Activated B cell treated with CpG ODN at 0.5 μM for 24 hours (primary cell): ENCODE measurements at regions not wholly inside any gene's neighbourhood (a gene's known extent, or its start where the extent isn't known, plus 50 kb on each side); places are given as distances from the start of the nearest gene placed in this dataset.

ENCODE experiments used
- ATAC-seq: fragments of 200-7000 bp; cut with Tn5 transposase; one replicate; pipeline ENCODE4 v1.10.0; 2021; ENCODE audit warnings: low read depth, mild to moderate bottlenecking, moderate library complexity
- CTCF ChIA-PET: fragments of 350-600 bp; sonication (Branson Sonifier 250); formaldehyde crosslinking; loops from one replicate; lab custom pipeline; 2021; ENCODE audit warnings: antibody characterized with exemption; lab: Charles Lee
- POLR2A ChIA-PET: fragments of 350-600 bp; sonication (Branson Sonifier 250); formaldehyde crosslinking; loops from one replicate; lab custom pipeline; 2021; ENCODE audit warnings: antibody characterized with exemption; lab: Charles Lee
- DNase-seq: peaks from one replicate; pipeline ENCODE4 v3.0.0; 2022
- H3K27ac Mint-ChIP-seq: one replicate; pipeline ENCODE4 v1.8.0; 2020; ENCODE audit warnings: mixed read lengths
- H3K27me3 Mint-ChIP-seq: one replicate; pipeline ENCODE4 v1.8.0; 2021; ENCODE audit warnings: mixed read lengths
- H3K36me3 Mint-ChIP-seq: one replicate; pipeline ENCODE4 v1.8.0; 2021; ENCODE audit warnings: low read depth, mixed read lengths
- H3K4me1 Mint-ChIP-seq: one replicate; pipeline ENCODE4 v1.8.0; 2021; ENCODE audit warnings: mixed read lengths
- H3K4me3 Mint-ChIP-seq: one replicate; pipeline ENCODE4 v1.8.0; 2020; ENCODE audit warnings: mild to moderate bottlenecking, mixed read lengths
- H3K9me3 Mint-ChIP-seq: one replicate; pipeline ENCODE4 v1.8.0; 2020; ENCODE audit warnings: mixed read lengths
- CTCF ChIP-seq: fragments of 200-600 bp; IDR thresholded peaks from one replicate; pipeline ENCODE4 v1.8.0; 2022; ENCODE audit warnings: antibody characterized with exemption, mild to moderate bottlenecking
- intact Hi-C: fragments of 100-400 bp; cut with micrococcal nuclease; formaldehyde crosslinking; loops from one replicate; pipeline ENCODE4 v1.15.1; 2024

DNA sequence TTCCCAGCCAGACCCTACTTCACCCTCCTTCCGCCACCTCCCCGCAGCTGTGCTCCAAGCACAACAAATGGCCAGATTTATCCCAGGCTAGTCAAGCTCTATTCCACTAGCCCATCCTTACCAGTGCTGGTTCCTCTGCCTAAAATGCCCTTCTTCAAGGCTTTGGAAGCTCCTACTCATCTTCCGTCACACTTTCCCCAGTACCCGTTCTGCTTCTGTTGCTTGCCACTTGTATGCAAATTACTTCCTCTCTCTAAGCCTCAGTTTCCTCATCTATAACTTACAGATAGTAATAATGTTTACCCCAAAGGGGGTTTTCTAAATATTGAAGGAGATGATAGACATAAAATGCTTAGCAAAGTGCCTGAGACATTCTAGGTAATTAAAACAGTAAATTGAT lies 193.1 kb downstream of the MAFB start:
- Mint-ChIP-seq H3K36me3 (no peaks in the 10 kb centered on the region), H3K27me3 (peaks cover 4% of the 10 kb centered on the region), H3K4me3 (no peak overlapping the region), H3K4me1 (peaks cover 5% of the 10 kb centered on the region), H3K9me3 (no peaks in the 10 kb centered on the region), H3K27ac (no peak overlapping the region)
- TF ChIP-seq CTCF: no peak
- ATAC-seq (no peak), DNase-seq (no peak)
- intact Hi-C loops: no loop called here
- CTCF ChIA-PET: no interaction called here
- POLR2A ChIA-PET: no interaction called here

GRCh38 chr20:40494248-40494647 lies 194.8 kb downstream of the MAFB start:
- intact Hi-C loops: no loop called here
- DNase-seq (no peak), ATAC-seq (no peak)
- ChIA-PET POLR2A (no interaction called here), CTCF (no interaction called here)
- no peaks in the 10 kb centered on the region for H3K9me3 Mint-ChIP-seq
- H3K27ac Mint-ChIP-seq: no peak overlapping the region
- no peak for TF ChIP-seq CTCF
- peaks cover 5% of the 10 kb centered on the region for H3K4me1 Mint-ChIP-seq
- no peak overlapping the region for H3K4me3 Mint-ChIP-seq
- H3K36me3 Mint-ChIP-seq: no peaks in the 10 kb centered on the region
- H3K27me3 Mint-ChIP-seq: peaks cover 4% of the 10 kb centered on the region

DNA sequence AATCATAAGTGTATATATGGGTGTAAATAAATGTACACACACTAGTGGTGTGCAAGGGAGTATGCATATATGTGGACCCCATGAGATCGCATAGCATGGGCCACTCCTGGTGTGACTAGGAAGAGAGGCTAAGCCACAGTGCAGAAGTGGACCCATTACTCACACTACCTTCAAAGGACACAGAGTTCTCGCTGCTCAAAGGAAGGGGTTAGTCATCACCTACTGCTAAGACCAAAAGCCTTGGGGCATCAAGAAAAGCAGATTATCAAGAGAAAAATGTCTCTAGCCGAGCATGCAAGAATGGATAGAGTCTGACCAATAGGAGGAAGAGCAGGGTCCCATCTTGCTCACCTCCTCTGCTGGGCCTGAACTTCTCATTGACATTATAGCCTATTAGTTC lies 195.5 kb downstream of the MAFB start:
- H3K27me3 Mint-ChIP-seq: peaks cover 4% of the 10 kb centered on the region
- no peaks in the 10 kb centered on the region for H3K36me3 Mint-ChIP-seq
- no peak for DNase-seq
- no peak for ATAC-seq
- intact Hi-C loops: no loop called here
- H3K9me3 Mint-ChIP-seq: no peaks in the 10 kb centered on the region
- H3K4me3 Mint-ChIP-seq: no peak overlapping the region
- H3K27ac Mint-ChIP-seq: no peak overlapping the region
- peaks cover 5% of the 10 kb centered on the region for H3K4me1 Mint-ChIP-seq
- ChIA-PET CTCF (no interaction called here), POLR2A (no interaction called here)
- TF ChIP-seq CTCF: no peak

DNA sequence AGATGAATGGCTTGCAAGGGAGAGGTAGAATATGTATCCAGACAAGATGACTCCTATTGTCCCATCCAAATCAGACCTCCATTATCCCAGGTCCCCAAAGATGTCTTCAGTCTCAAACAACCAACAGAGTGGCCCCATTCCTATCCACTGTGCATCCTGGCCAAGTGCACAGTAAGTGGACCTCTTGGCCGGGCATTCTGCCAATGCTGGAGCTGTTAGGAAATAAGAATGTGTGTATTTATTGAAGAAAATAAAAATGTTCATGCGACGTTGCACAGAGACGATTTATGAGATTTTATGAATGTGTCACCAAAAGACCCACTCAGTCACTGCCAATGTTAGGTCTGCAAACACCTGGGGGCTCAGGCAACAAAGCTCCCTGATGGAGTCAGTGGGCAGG lies 196.0 kb downstream of the MAFB start:
- ATAC-seq (no peak), DNase-seq (no peak)
- H3K9me3 Mint-ChIP-seq: no peaks in the 10 kb centered on the region
- H3K27ac Mint-ChIP-seq: no peak overlapping the region
- TF ChIP-seq CTCF: no peak
- ChIA-PET POLR2A (no interaction called here), CTCF (no interaction called here)
- peaks cover 4% of the 10 kb centered on the region for H3K27me3 Mint-ChIP-seq
- H3K36me3 Mint-ChIP-seq: no peaks in the 10 kb centered on the region
- peaks cover 5% of the 10 kb centered on the region for H3K4me1 Mint-ChIP-seq
- H3K4me3 Mint-ChIP-seq: no peak overlapping the region
- intact Hi-C loops: no loop called here

DNA sequence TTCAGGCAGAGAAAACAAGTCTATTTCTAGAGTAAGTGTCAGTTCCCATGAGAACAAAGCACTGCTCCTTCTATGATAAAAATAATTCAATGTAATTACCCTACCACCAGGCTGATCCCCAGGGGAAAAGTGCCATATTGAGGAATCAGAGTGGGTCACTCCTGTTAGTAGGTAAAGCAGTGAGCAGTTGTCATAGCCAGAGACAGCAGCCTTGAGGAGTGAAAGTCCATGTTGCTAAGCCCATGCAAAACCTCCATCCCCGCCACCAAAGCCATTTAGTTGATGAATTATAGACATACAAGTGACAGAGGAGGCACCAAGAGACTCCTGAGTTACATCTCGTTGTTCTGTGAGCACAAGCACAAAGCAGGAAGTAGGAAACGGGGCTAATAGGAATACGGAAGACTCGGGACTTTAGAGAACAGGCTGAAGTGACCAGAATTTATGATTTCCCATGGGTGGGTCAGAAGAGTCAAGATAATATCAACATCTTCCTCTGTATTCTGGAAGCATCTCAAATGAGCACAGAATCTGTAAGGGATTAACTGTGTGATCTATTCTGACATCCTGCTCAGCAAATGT lies 197.9 kb downstream of the MAFB start:
- no peak overlapping the region for H3K4me3 Mint-ChIP-seq
- no peaks in the 10 kb centered on the region for H3K9me3 Mint-ChIP-seq
- CTCF ChIA-PET: no interaction called here
- no peaks in the 10 kb centered on the region for H3K36me3 Mint-ChIP-seq
- peaks cover 5% of the 10 kb centered on the region for H3K27me3 Mint-ChIP-seq
- intact Hi-C loops: no loop called here
- no peak for DNase-seq
- H3K27ac Mint-ChIP-seq: no peak overlapping the region
- POLR2A ChIA-PET: no interaction called here
- TF ChIP-seq CTCF: no peak
- peaks cover 2% of the 10 kb centered on the region for H3K4me1 Mint-ChIP-seq
- no peak for ATAC-seq
